Ovary (tissue), 7 donors: ENCODE measurements at regions not wholly inside any gene's neighbourhood (a gene's known extent, or its start where the extent isn't known, plus 50 kb on each side); places are given as distances from the start of the nearest gene placed in this dataset.
A peak's percentile ranks its signal among the peaks of the same experiment; 100 is the strongest.

Experiments used
- DNase-seq, 5 donors: peaks; one replicate each; pipeline ENCODE4 v3.0.0-alpha.2; 2019 to 2020
- H3K27ac ChIP-seq, 2 donors: fragments of 200-600 bp; one replicate each; pipeline versions ENCODE4 v1.5.1 to v1.8.0; 2019 to 2022
- H3K27me3 ChIP-seq: fragments of 200-600 bp; one replicate; pipeline ENCODE4 v1.8.0; 2022
- H3K36me3 ChIP-seq: fragments of 200-600 bp; sonication (generic); one replicate; pipeline ENCODE4 v1.5.1; 2019
- H3K4me1 ChIP-seq: one replicate; pipeline ENCODE4 v1.8.1; 2013; ENCODE audit warnings: mild to moderate bottlenecking, moderate library complexity; ENCODE audit not compliant: insufficient read depth
- H3K4me3 ChIP-seq: fragments of 200-600 bp; sonication (generic); one replicate; pipeline ENCODE4 v1.5.1; 2017
- H3K9me3 ChIP-seq, 2 donors: fragments of 200-600 bp in 1 of 2; sonication (generic) in 1 of 2; one replicate each; pipeline versions ENCODE4 v1.5.1 to v1.8.1; 2013 to 2019; ENCODE audit warnings: mild to moderate bottlenecking in 1 of 2, moderate library complexity in 1 of 2
- EP300 ChIP-seq: sonication (generic); formaldehyde crosslinking; IDR thresholded peaks from one replicate; pipeline ENCODE4 v1.6.1; 2017; ENCODE audit warnings: antibody characterized with exemption
- POLR2A ChIP-seq: fragments of 450-650 bp; IDR thresholded peaks from one replicate; pipeline ENCODE4 v1.6.1; 2017; ENCODE audit warnings: antibody characterized with exemption, mild to moderate bottlenecking, moderate library complexity
- WGBS, 3 donors: extraction: QIAGEN DNeasy Blood & Tissue Kit in 1 of 3; methylation state at CpG; one replicate each; pipeline versions ENCODE4 v1.1.5 to v1.1.7; 2013 to 2017; 5-methylcytosine and 5-hydroxymethylcytosine counted together
- intact Hi-C, 4 donors: fragments of 100-400 bp; cut with DNase I; formaldehyde crosslinking; loops; one replicate each; pipeline versions ENCODE4 v1.11.0 to v1.15.1; 2022 to 2023
- TF ChIP-seq, protein P1 (sequence below), 3 donors: fragments of 450-650 bp in 2 of 3; fragments of 200-600 bp in 1 of 3; IDR thresholded peaks; one replicate each; pipeline versions ENCODE4 v1.5.1 to v1.8.0; 2016 to 2022; ENCODE audit warnings: antibody characterized with exemption in 3 of 3, mild to moderate bottlenecking in 1 of 3
- donor health status: DM: no; HTN: no; CAD: no; lungs with moderate emphysema.
- donor health status: DM: no; HTN: no; CAD: no.
- donor health status: Bipolar disorder and iron deficiency.
- donor health status: DM: no; HTN: no; CAD: no.
- donor health status: DM: yes; HTN: yes; CAD: no.

DNA sequence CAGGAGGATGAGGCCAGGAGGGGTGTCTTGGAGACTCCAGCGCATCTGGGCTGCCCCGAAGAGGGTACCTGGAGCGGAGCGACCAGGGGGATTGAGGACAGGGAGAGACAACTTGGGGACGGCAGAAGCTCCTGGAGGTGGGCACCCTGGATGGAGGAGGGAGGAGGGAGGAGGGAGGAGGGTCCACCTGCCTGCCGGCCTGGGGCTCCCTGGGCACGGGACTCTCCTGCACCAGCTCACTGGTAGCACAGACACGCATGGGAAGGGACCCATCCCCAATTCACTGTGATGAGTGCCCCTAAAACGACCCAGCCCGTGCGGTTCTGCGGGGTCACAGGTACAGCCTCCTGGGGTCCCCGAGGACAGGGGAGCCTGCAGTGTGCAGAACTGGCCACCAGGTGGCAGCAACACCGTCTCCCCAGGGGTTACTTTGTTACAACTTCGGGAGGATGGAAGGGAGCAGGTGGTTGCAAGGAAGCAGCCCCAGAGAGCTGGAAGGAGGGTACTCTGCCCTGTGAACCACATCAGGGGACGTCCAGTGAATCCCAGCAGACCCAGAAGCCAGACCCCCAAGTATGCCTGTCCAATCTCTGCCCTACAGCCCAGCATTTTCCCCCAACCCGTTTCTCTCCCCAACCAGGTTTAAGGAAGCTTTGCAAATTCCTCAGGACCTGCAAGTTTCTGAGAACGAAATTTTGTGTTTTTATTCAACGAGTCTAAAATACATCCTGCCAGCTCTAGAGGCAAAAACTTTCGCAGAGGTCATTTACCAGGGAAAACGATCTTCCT is 482.4 kb downstream of the NPHP4 start:
- intact Hi-C loops, result loop anchor here (2.0 to 10.0 kb wide), 8 partner anchors 232 to 855 kb away; partner anchors contain the start of gene AJAP1 (in 1 of the 4)
- H3K27ac ChIP-seq, result no peak overlapping the region
- peaks cover 2% of the 10 kb centered on the region for H3K4me1 ChIP-seq
- H3K9me3 ChIP-seq, result no peaks in the 10 kb centered on the region
- no peak overlapping the region for H3K4me3 ChIP-seq
- 28 to 33% (median 31%) methylated on average over 21 of the region's 21 CpGs for WGBS, 3 donors
- TF ChIP-seq EP300, result no peak
- TF ChIP-seq POLR2A, result no peak
- TF ChIP-seq, protein P1, sequence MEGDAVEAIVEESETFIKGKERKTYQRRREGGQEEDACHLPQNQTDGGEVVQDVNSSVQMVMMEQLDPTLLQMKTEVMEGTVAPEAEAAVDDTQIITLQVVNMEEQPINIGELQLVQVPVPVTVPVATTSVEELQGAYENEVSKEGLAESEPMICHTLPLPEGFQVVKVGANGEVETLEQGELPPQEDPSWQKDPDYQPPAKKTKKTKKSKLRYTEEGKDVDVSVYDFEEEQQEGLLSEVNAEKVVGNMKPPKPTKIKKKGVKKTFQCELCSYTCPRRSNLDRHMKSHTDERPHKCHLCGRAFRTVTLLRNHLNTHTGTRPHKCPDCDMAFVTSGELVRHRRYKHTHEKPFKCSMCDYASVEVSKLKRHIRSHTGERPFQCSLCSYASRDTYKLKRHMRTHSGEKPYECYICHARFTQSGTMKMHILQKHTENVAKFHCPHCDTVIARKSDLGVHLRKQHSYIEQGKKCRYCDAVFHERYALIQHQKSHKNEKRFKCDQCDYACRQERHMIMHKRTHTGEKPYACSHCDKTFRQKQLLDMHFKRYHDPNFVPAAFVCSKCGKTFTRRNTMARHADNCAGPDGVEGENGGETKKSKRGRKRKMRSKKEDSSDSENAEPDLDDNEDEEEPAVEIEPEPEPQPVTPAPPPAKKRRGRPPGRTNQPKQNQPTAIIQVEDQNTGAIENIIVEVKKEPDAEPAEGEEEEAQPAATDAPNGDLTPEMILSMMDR (IDR thresholded peaks at IDR 0.05), result peak; percentile 85 to 90 (median 86)
- no peaks in the 10 kb centered on the region for H3K27me3 ChIP-seq
- H3K36me3 ChIP-seq, result no peaks in the 10 kb centered on the region
- peak; percentile 50 to 81 (median 72) for DNase-seq

DNA sequence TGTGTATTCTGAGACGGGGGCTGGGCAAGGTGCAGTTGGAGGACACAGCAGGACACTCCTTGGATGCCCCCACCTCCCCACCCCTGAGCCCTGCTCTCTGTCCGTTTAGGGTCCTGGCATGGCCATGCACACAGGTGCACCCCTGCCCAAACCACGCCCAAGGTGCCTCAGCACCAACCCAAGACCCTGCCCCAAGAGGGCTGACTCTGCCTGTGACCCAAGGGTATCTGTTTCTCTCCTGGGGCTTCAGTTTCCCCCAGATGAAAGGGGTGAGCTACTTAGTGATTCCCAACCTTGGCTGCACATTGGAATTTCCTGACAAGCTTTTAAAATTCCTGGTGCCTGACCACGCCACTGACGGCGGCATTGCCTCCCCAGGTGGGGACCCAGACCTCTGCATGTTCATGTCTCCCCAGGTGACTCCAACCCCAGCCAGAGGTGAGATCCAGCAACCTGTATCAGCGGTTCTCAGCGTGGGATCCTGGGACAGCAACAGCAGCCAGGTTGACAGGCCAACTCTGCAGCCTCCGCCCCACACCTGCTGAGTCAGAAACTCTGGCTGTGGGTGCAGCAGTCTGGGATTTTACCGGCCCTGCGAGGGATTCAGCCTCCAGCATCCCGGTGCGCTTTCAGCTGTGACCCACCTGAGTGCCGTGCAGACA is 483.4 kb downstream of the NPHP4 start:
- 85 to 93% (median 85%) methylated on average over 14 of the region's 14 CpGs for WGBS, 3 donors
- H3K27me3 ChIP-seq, result no peaks in the 10 kb centered on the region
- H3K4me1 ChIP-seq, result peaks cover 2% of the 10 kb centered on the region
- no peak for DNase-seq
- H3K36me3 ChIP-seq, result no peaks in the 10 kb centered on the region
- no peak overlapping the region for H3K4me3 ChIP-seq
- TF ChIP-seq EP300, result no peak
- TF ChIP-seq, protein P1 (IDR thresholded peaks at IDR 0.05), result no peak
- no peak overlapping the region for H3K27ac ChIP-seq
- H3K9me3 ChIP-seq, result no peaks in the 10 kb centered on the region
- intact Hi-C loops, result loop anchor here in 2 of 4 donors (10.0 kb wide), 2 partner anchors 406 to 466 kb away; no protein-coding TSS in a partner anchor

DNA sequence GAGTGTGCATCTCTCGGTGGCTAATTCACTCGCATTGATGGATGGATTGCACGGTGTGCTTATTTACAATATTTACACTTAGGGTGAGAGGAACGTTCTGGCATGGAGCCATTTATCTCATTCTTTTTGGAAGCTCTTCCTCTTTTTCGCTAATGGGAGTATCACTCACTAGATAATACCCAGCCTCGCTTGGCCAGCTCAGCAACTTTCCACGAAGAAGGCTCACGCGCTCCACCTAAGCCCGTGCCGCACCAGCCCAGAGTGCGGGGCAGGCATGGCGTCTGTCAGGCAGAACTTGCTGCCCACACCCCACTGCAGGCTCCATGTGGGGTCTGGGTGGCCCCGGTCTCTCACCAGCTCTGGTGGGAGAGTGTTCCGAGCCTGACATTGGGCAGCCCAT is 484.9 kb downstream of the NPHP4 start:
- Histone ChIP-seq H3K9me3 (no peaks in the 10 kb centered on the region), H3K4me3 (no peak overlapping the region), H3K36me3 (no peaks in the 10 kb centered on the region), H3K27ac (no peak overlapping the region), H3K27me3 (no peaks in the 10 kb centered on the region), H3K4me1 (peaks cover 2% of the 10 kb centered on the region)
- TF ChIP-seq, protein P1 (IDR thresholded peaks at IDR 0.05), result no peak
- TF ChIP-seq POLR2A (no peak), EP300 (no peak)
- WGBS, 3 donors, result 12 to 15% (median 13%) methylated on average over 14 to 15 of the region's 15 CpGs
- intact Hi-C loops, result loop anchor here in 2 of 4 donors (10.0 kb wide), 2 partner anchors 407 to 467 kb away; no protein-coding TSS in a partner anchor
- no peak for DNase-seq

- Histone ChIP-seq H3K4me1 (peaks cover 2% of the 10 kb centered on the region), H3K36me3 (no peaks in the 10 kb centered on the region), H3K27ac (no peak overlapping the region), H3K9me3 (no peaks in the 10 kb centered on the region), H3K4me3 (no peak overlapping the region), H3K27me3 (no peaks in the 10 kb centered on the region)
- DNase-seq, result no peak
- 41 to 53% (median 51%) methylated on average over 11 of the region's 11 CpGs for WGBS, 3 donors
- no peak for TF ChIP-seq EP300
- TF ChIP-seq, protein P1 (IDR thresholded peaks at IDR 0.05), result no peak
- TF ChIP-seq POLR2A, result no peak
- intact Hi-C loops, result loop anchor here in 2 of 4 donors (10.0 kb wide), 2 partner anchors 408 to 468 kb away; no protein-coding TSS in a partner anchor
Measured at GRCh38 chr1:5506634-5507033, 485.6 kb downstream of the NPHP4 start.
